Testis (tissue), 2 donors: ENCODE measurements at regions not wholly inside any gene's neighbourhood (a gene's known extent, or its start where the extent isn't known, plus 50 kb on each side); places are given as distances from the start of the nearest gene placed in this dataset.

ENCODE experiments used
- DNase-seq: peaks from one replicate; pipeline ENCODE4 v3.0.0-alpha.2; 2019
- H3K27ac ChIP-seq, 2 donors: fragments of 200-600 bp; sonication (generic); one replicate each; pipeline ENCODE4 v1.5.1; 2019
- H3K27me3 ChIP-seq: fragments of 200-600 bp; sonication (generic); one replicate; pipeline ENCODE4 v1.5.1; 2019
- H3K36me3 ChIP-seq: fragments of 200-600 bp; sonication (generic); one replicate; pipeline ENCODE4 v1.5.1; 2017; ENCODE audit warnings: low read depth; ENCODE audit errors: missing control alignments
- H3K4me1 ChIP-seq: fragments of 200-600 bp; sonication (generic); one replicate; pipeline ENCODE4 v1.5.1; 2019
- H3K4me3 ChIP-seq, 2 donors: fragments of 200-600 bp; sonication (generic); one replicate each; pipeline ENCODE4 v1.5.1; 2017 to 2019
- H3K9me3 ChIP-seq: fragments of 200-600 bp; sonication (generic); one replicate; pipeline ENCODE4 v1.5.1; 2017
- CTCF ChIP-seq, 3 experiments: fragments of 450-650 bp in 2 of 3; fragments of 200-600 bp in 1 of 3; sonication (generic) in 1 of 3; IDR thresholded peaks; one replicate each; pipeline ENCODE4 v1.5.1; 2016 to 2019; ENCODE audit warnings: antibody characterized with exemption in 3 of 3, mild to moderate bottlenecking in 2 of 3, moderate library complexity in 1 of 3
- POLR2A ChIP-seq: fragments of 450-650 bp; IDR thresholded peaks from one replicate; pipeline ENCODE4 v1.6.1; 2017; ENCODE audit warnings: antibody characterized with exemption, mild to moderate bottlenecking, moderate library complexity
- WGBS, 2 donors: methylation state at CpG; one replicate each; pipeline ENCODE4 v1.1.5; 2018; 5-methylcytosine and 5-hydroxymethylcytosine counted together
- intact Hi-C: fragments of 100-400 bp; cut with DNase I; formaldehyde crosslinking; loops from one replicate; pipeline ENCODE4 v1.15.1; 2023; ENCODE audit warnings: low total_unique reads

GRCh38 chr13:66037096-66037495 lies 1193.0 kb downstream of the PCDH9 start:
- Histone ChIP-seq H3K9me3 (no peaks in the 10 kb centered on the region), H3K36me3 (no peaks in the 10 kb centered on the region), H3K4me1 (no peaks in the 10 kb centered on the region), H3K4me3 (no peak overlapping the region), H3K27ac (no peak overlapping the region), H3K27me3 (no peaks in the 10 kb centered on the region)
- no peak for DNase-seq
- intact Hi-C loops: no loop called here
- no peak for TF ChIP-seq POLR2A
- no peak for TF ChIP-seq CTCF (IDR thresholded peaks at IDR 0.05)
- 66 to 72% methylated on average over 2 of the region's 2 CpGs for WGBS, 2 donors

GRCh38 chr13:66036636-66037035 lies 1193.5 kb downstream of the PCDH9 start:
- Histone ChIP-seq H3K4me1 (no peaks in the 10 kb centered on the region), H3K4me3 (no peak overlapping the region), H3K27me3 (no peaks in the 10 kb centered on the region), H3K9me3 (no peaks in the 10 kb centered on the region), H3K36me3 (no peaks in the 10 kb centered on the region), H3K27ac (no peak overlapping the region)
- DNase-seq: no peak
- intact Hi-C loops: no loop called here
- no peak for TF ChIP-seq CTCF (IDR thresholded peaks at IDR 0.05)
- no peak for TF ChIP-seq POLR2A
- WGBS, 2 donors: 37 to 51% methylated on average over 2 of the region's 2 CpGs

DNA sequence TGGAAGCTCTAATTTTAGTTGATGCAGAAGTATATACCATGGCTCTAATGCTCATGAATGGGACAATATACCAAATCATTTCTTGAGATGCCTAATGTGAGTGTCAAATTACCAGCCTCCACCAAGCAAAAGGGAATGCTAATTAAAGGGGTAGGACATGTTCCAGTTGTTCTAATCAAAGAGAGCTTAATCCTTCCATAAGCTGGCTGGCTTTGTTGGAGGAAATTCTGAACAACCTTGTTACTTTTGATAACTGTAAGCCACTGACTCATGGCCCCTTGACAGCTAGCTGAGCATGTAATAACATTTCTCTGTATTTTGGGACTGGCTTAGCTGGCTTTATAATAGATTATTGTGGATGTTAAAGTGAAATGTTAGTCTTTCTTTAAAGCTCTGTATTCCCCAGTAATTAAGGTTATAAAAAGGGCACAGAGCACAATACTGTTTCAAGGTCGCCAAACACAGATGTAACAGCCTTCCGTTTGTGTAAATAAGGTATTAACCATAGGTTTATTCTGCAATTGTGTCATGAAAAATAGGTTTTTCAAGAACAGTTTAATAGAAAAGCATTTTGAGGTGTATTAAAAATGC lies 1194.0 kb downstream of the PCDH9 start:
- Histone ChIP-seq H3K27ac (no peak overlapping the region), H3K36me3 (no peaks in the 10 kb centered on the region), H3K9me3 (no peaks in the 10 kb centered on the region), H3K4me1 (no peaks in the 10 kb centered on the region), H3K27me3 (no peaks in the 10 kb centered on the region), H3K4me3 (no peak overlapping the region)
- WGBS, 2 donors: 40 to 48% methylated on average over 2 of the region's 2 CpGs
- no peak for DNase-seq
- TF ChIP-seq CTCF (IDR thresholded peaks at IDR 0.05) (no peak), POLR2A (no peak)
- intact Hi-C loops: no loop called here

DNA sequence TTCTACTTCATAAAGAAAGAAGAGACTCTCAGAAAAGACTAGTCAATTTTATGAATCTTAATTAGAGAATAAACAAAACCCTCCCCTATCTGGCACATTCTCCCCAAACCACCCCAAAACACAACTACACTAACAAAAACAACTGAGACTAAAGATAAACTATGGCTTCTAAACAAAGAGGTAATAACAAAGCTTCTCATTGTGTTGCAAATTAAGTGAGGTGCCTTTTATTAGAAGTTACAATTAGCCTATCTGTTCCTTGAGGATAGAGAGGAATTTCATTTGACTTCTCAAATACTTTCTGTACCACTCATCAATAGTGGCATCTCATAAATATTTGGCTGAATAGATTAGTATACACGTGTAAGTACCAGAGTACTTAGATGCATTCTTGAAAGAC lies 1196.2 kb downstream of the PCDH9 start:
- WGBS, 2 donors: 68 to 79% methylated on average over 1 of the region's 1 CpG
- Histone ChIP-seq H3K9me3 (no peaks in the 10 kb centered on the region), H3K4me1 (no peaks in the 10 kb centered on the region), H3K27me3 (no peaks in the 10 kb centered on the region), H3K4me3 (no peak overlapping the region), H3K27ac (no peak overlapping the region), H3K36me3 (no peaks in the 10 kb centered on the region)
- DNase-seq: no peak
- TF ChIP-seq CTCF (IDR thresholded peaks at IDR 0.05) (no peak), POLR2A (no peak)
- intact Hi-C loops: no loop called here

GRCh38 chr13:66021846-66022245 lies 1208.3 kb downstream of the PCDH9 start:
- H3K27ac ChIP-seq: no peak overlapping the region
- no peak for DNase-seq
- no peaks in the 10 kb centered on the region for H3K4me1 ChIP-seq
- H3K27me3 ChIP-seq: no peaks in the 10 kb centered on the region
- WGBS, 2 donors: 78 to 80% methylated on average over 1 of the region's 1 CpG
- H3K9me3 ChIP-seq: no peaks in the 10 kb centered on the region
- H3K4me3 ChIP-seq: no peak overlapping the region
- TF ChIP-seq POLR2A (no peak), CTCF (IDR thresholded peaks at IDR 0.05) (no peak)
- H3K36me3 ChIP-seq: no peaks in the 10 kb centered on the region
- intact Hi-C loops: no loop called here
